ENCODE measurements at regions not wholly inside any gene's neighbourhood (a gene's known extent, or its start where the extent isn't known, plus 50 kb on each side); places are given as distances from the start of the nearest gene placed in this dataset.

- ChIA-PET POLR2A (no interaction called here), CTCF (no interaction called here)
- ATAC-seq (no peak), DNase-seq (no peak)
- Mint-ChIP-seq H3K4me3 (no peak overlapping the region), H3K9me3 (ENCODE audit: insufficient read depth) (peaks cover 10% of the 10 kb centered on the region), H3K27ac (no peak overlapping the region), H3K36me3 (ENCODE audit: low read depth) (peaks cover 18% of the 10 kb centered on the region), H3K4me1 (ENCODE audit: low read depth) (peaks cover 5% of the 10 kb centered on the region), H3K27me3 (ENCODE audit: low read depth) (peaks cover 95% of the 10 kb centered on the region)
These were observed 154.0 kb downstream of the TRIM27 start for GRCh38 chr6:28769626-28770402.

GRCh38 chr6:28770732-28771131, 153.1 kb downstream of the TRIM27 start:
- POLR2A ChIA-PET, result no interaction called here

GRCh38 chr6:28771401-28772267, 152.2 kb downstream of the TRIM27 start:
- H3K4me1 Mint-ChIP-seq (ENCODE audit: low read depth), result peaks cover 5% of the 10 kb centered on the region

More at GRCh38 chr6:28770732-28771131, 153.1 kb downstream of the TRIM27 start:
- Mint-ChIP-seq H3K9me3 (ENCODE audit: insufficient read depth) (peaks cover 10% of the 10 kb centered on the region), H3K27me3 (ENCODE audit: low read depth) (peaks cover 94% of the 10 kb centered on the region), H3K36me3 (ENCODE audit: low read depth) (peaks cover 21% of the 10 kb centered on the region), H3K4me1 (ENCODE audit: low read depth) (peaks cover 5% of the 10 kb centered on the region), H3K4me3 (no peak overlapping the region), H3K27ac (no peak overlapping the region)
- CTCF ChIA-PET, result no interaction called here
- ATAC-seq (no peak), DNase-seq (no peak)

GRCh38 chr6:28772480-28773381, 151.1 kb downstream of the TRIM27 start:
- Mint-ChIP-seq H3K4me3 (peak overlapping the region; percentile 35), H3K4me1 (ENCODE audit: low read depth) (peaks cover 5% of the 10 kb centered on the region), H3K36me3 (ENCODE audit: low read depth) (peaks cover 25% of the 10 kb centered on the region), H3K27ac (peak overlapping the region; percentile 78), H3K27me3 (ENCODE audit: low read depth) (peaks cover 91% of the 10 kb centered on the region), H3K9me3 (ENCODE audit: insufficient read depth) (peaks cover 10% of the 10 kb centered on the region)
- ChIA-PET POLR2A (interaction anchor here (0.8 to 1.5 kb wide), 2 partner anchors 23 to 123 kb away, joined by 5 to 8 read pairs; no protein-coding TSS in a partner anchor), CTCF (no interaction called here)
- no peak for ATAC-seq
- DNase-seq, result no peak

More at GRCh38 chr6:28771401-28772267, 152.2 kb downstream of the TRIM27 start:
- H3K27me3 Mint-ChIP-seq (ENCODE audit: low read depth), result peaks cover 93% of the 10 kb centered on the region
- H3K36me3 Mint-ChIP-seq (ENCODE audit: low read depth), result peaks cover 23% of the 10 kb centered on the region
- H3K27ac Mint-ChIP-seq, result no peak overlapping the region
- DNase-seq, result no peak
- H3K9me3 Mint-ChIP-seq (ENCODE audit: insufficient read depth), result peaks cover 10% of the 10 kb centered on the region
- no peak overlapping the region for H3K4me3 Mint-ChIP-seq
- no peak for ATAC-seq
- CTCF ChIA-PET, result no interaction called here
- POLR2A ChIA-PET, result interaction anchor here (1.5 kb wide), 1 partner anchor 24 kb away, joined by 5 read pairs; no protein-coding TSS in a partner anchor

GRCh38 chr6:28774292-28775051, 149.3 kb downstream of the TRIM27 start:
- ATAC-seq (no peak), DNase-seq (no peak)
- CTCF ChIA-PET, result no interaction called here
- POLR2A ChIA-PET, result interaction anchor here (0.6 kb wide), 2 partner anchors 40 to 46 kb away, joined by 3 read pairs; no protein-coding TSS in a partner anchor
- H3K4me1 Mint-ChIP-seq (ENCODE audit: low read depth), result peaks cover 5% of the 10 kb centered on the region
- peak overlapping the region; percentile 30 for H3K4me3 Mint-ChIP-seq
- H3K27me3 Mint-ChIP-seq (ENCODE audit: low read depth), result peaks cover 89% of the 10 kb centered on the region
- peaks cover 10% of the 10 kb centered on the region for H3K9me3 Mint-ChIP-seq (ENCODE audit: insufficient read depth)
- H3K27ac Mint-ChIP-seq, result peak overlapping the region; percentile 74
- H3K36me3 Mint-ChIP-seq (ENCODE audit: low read depth), result peaks cover 28% of the 10 kb centered on the region

GRCh38 chr6:28775052-28775376, 148.8 kb downstream of the TRIM27 start:
- ATAC-seq (no peak), DNase-seq (no peak)
- Mint-ChIP-seq H3K36me3 (ENCODE audit: low read depth) (peaks cover 28% of the 10 kb centered on the region), H3K4me1 (ENCODE audit: low read depth) (peaks cover 5% of the 10 kb centered on the region), H3K27ac (peak overlapping the region; percentile 74), H3K9me3 (ENCODE audit: insufficient read depth) (peaks cover 7% of the 10 kb centered on the region), H3K27me3 (ENCODE audit: low read depth) (peaks cover 89% of the 10 kb centered on the region), H3K4me3 (peak overlapping the region; percentile 22)
- POLR2A ChIA-PET, result interaction anchor here (0.6 kb wide), 2 partner anchors 20 to 46 kb away, joined by 3 read pairs; no protein-coding TSS in a partner anchor
- CTCF ChIA-PET, result no interaction called here

- DNase-seq (no peak), ATAC-seq (no peak)
- ChIA-PET CTCF (no interaction called here), POLR2A (interaction anchor here (0.6 kb wide), 1 partner anchor 20 kb away, joined by 3 read pairs; no protein-coding TSS in a partner anchor)
- H3K4me1 Mint-ChIP-seq (ENCODE audit: low read depth), result peaks cover 5% of the 10 kb centered on the region
- peaks cover 28% of the 10 kb centered on the region for H3K36me3 Mint-ChIP-seq (ENCODE audit: low read depth)
- H3K4me3 Mint-ChIP-seq, result peak overlapping the region; percentile 30
- H3K27ac Mint-ChIP-seq, result peak overlapping the region; percentile 65
- peaks cover 87% of the 10 kb centered on the region for H3K27me3 Mint-ChIP-seq (ENCODE audit: low read depth)
- peaks cover 9% of the 10 kb centered on the region for H3K9me3 Mint-ChIP-seq (ENCODE audit: insufficient read depth)
These were observed 148.2 kb downstream of the TRIM27 start for GRCh38 chr6:28775405-28776129.

GRCh38 chr6:28776269-28777146, 147.3 kb downstream of the TRIM27 start:
- no peak for ATAC-seq
- Mint-ChIP-seq H3K4me3 (peak overlapping the region; percentile 30), H3K27me3 (ENCODE audit: low read depth) (peaks cover 86% of the 10 kb centered on the region), H3K27ac (peak overlapping the region; percentile 30), H3K9me3 (ENCODE audit: insufficient read depth) (peaks cover 10% of the 10 kb centered on the region), H3K4me1 (ENCODE audit: low read depth) (peaks cover 10% of the 10 kb centered on the region), H3K36me3 (ENCODE audit: low read depth) (peaks cover 30% of the 10 kb centered on the region)
- ChIA-PET CTCF (no interaction called here), POLR2A (no interaction called here)
- DNase-seq, result no peak

- Mint-ChIP-seq H3K9me3 (ENCODE audit: insufficient read depth) (peaks cover 10% of the 10 kb centered on the region), H3K4me3 (no peak overlapping the region), H3K36me3 (ENCODE audit: low read depth) (peaks cover 32% of the 10 kb centered on the region), H3K27me3 (ENCODE audit: low read depth) (peaks cover 83% of the 10 kb centered on the region), H3K27ac (no peak overlapping the region), H3K4me1 (ENCODE audit: low read depth) (peaks cover 15% of the 10 kb centered on the region)
- no peak for DNase-seq
- CTCF ChIA-PET, result interaction anchor here (1.0 kb wide), 1 partner anchor 241 kb away, joined by 3 read pairs; no protein-coding TSS in a partner anchor
- POLR2A ChIA-PET, result no interaction called here
- ATAC-seq, result no peak
These were observed 146.7 kb downstream of the TRIM27 start for GRCh38 chr6:28777147-28777461.

GRCh38 chr6:28782113-28782673, 141.6 kb downstream of the TRIM27 start:
- peaks cover 25% of the 10 kb centered on the region for H3K36me3 Mint-ChIP-seq (ENCODE audit: low read depth)
- ATAC-seq, result no peak
- H3K4me3 Mint-ChIP-seq, result peak overlapping the region; percentile 58
- peaks cover 22% of the 10 kb centered on the region for H3K4me1 Mint-ChIP-seq (ENCODE audit: low read depth)
- ChIA-PET POLR2A (no interaction called here), CTCF (no interaction called here)
- H3K27me3 Mint-ChIP-seq (ENCODE audit: low read depth), result peaks cover 75% of the 10 kb centered on the region
- no peak for DNase-seq
- no peak overlapping the region for H3K27ac Mint-ChIP-seq
- peaks cover 8% of the 10 kb centered on the region for H3K9me3 Mint-ChIP-seq (ENCODE audit: insufficient read depth)

Measured in activated CD8-positive, alpha-beta T cell treated with anti-CD3 and anti-CD28 coated beads, Interleukin-2, amount 10 ng/mL, durations not matched to agents 7 days and 5 days (primary cell).